HepG2 (cell line): ENCODE measurements at regions not wholly inside any gene's neighbourhood (a gene's known extent, or its start where the extent isn't known, plus 50 kb on each side); places are given as distances from the start of the nearest gene placed in this dataset.

Experiments used
- ATAC-seq: fragments of 200-7000 bp; cut with Tn5 transposase; 3 replicates; pipeline ENCODE4 v1.9.1; 2020; ENCODE audit warnings: mild to moderate bottlenecking, moderate library complexity
- BruUV-seq: library from RNA; stranded (reverse); fragments of 400-500 nt; replicated peaks from 2 replicates; lab custom pipeline; 2021; lab: Mats Ljungman, UMichigan
- CTCF ChIA-PET: fragments of 300-600 bp; formaldehyde crosslinking; extraction: SDS; loops from one replicate; lab custom pipeline; 2021; ENCODE audit warnings: low total read pairs, inconsistent platforms, low intra/inter-chr PET ratio; lab: Yijun Ruan, JAX
- POLR2A ChIA-PET: fragments of 350-600 bp; sonication (Branson Sonifier 250); formaldehyde crosslinking; loops from one replicate; lab custom pipeline; 2020; ENCODE audit warnings: antibody characterized with exemption, inconsistent platforms; lab: Yijun Ruan, JAX
- DNase-seq: peaks from one replicate; pipeline ENCODE4 v3.0.0-alpha.2; 2015; ENCODE audit warnings: low spot score
- FAIRE-seq: peaks from 3 replicates; lab custom pipeline; 2011; peaks lifted over from hg19 to GRCh38; lab: Jason Lieb, UNC
- H2AFZ ChIP-seq: one replicate; pipeline ENCODE4 v1.6.1; 2011; ENCODE audit warnings: low read length, inconsistent platforms
- H3K27ac ChIP-seq: fragments of 300-600 bp; 3 replicates; pipeline ENCODE4 v1.8.0; 2011; ENCODE audit warnings: mixed run types, mild to moderate bottlenecking, mixed read lengths, low read length, inconsistent platforms; ENCODE audit not compliant: insufficient read depth; ENCODE audit errors: extremely low read length
- H3K27me3 ChIP-seq, 2 experiments: fragments of 200-600 bp in 1 of 2; 2 replicates in 1 of 2; 3 replicates in 1 of 2; pipeline versions ENCODE4 v1.6.0 to v1.8.0; 2011; ENCODE audit warnings: low read length in 2 of 2, mild to moderate bottlenecking in 2 of 2, moderate library complexity in 2 of 2, inconsistent platforms in 1 of 2; ENCODE audit not compliant: insufficient read depth in 2 of 2, control insufficient read depth in 1 of 2
- H3K36me3 ChIP-seq, 2 experiments: fragments of 200-600 bp in 1 of 2; replicated peaks in 1 of 2; 2 replicates in 1 of 2; 3 replicates in 1 of 2; pipeline versions ENCODE4 v1.5.1 to v1.8.0; 2011; ENCODE audit warnings: low read length in 2 of 2, inconsistent platforms in 1 of 2; ENCODE audit not compliant: insufficient read depth in 2 of 2, control insufficient read depth in 1 of 2
- H3K4me1 ChIP-seq: 2 replicates; pipeline ENCODE4 v1.5.1; 2012; ENCODE audit warnings: low read length, inconsistent platforms; ENCODE audit not compliant: insufficient read depth
- H3K4me2 ChIP-seq: 2 replicates; pipeline ENCODE4 v1.6.0; 2011; ENCODE audit warnings: low read depth, low read length, inconsistent platforms
- H3K4me3 ChIP-seq, 3 experiments: fragments of 200-600 bp in 1 of 3; sonication (generic), shearing (Covaris generic) in 1 of 3; replicated peaks in 1 of 3; 2 replicates each; pipeline ENCODE4 v1.5.1; 2011 to 2016; ENCODE audit warnings: low read length in 3 of 3, inconsistent platforms in 2 of 3, low read depth in 2 of 3, mild to moderate bottlenecking in 2 of 3, control low read depth in 1 of 3, mixed read lengths in 1 of 3; ENCODE audit not compliant: insufficient read depth in 1 of 3
- H3K79me2 ChIP-seq: one replicate; pipeline ENCODE4 v1.6.1; 2011; ENCODE audit warnings: low read length, inconsistent platforms; ENCODE audit not compliant: insufficient read depth
- H3K9ac ChIP-seq: 2 replicates; pipeline ENCODE4 v1.6.0; 2011; ENCODE audit warnings: mild to moderate bottlenecking, low read depth, low read length, inconsistent platforms; ENCODE audit not compliant: insufficient read depth
- H3K9me3 ChIP-seq: 2 replicates; pipeline ENCODE4 v1.5.1; 2012; ENCODE audit warnings: mild to moderate bottlenecking, low read length
- H4K20me1 ChIP-seq: 2 replicates; pipeline ENCODE4 v1.6.0; 2011; ENCODE audit warnings: inconsistent platforms, mild to moderate bottlenecking, low read length, moderate library complexity; ENCODE audit not compliant: insufficient read depth
- CEBPG ChIP-seq: IDR thresholded peaks from 2 replicates; pipeline ENCODE4 v1.6.1; 2016
- HIVEP1 ChIP-seq: sonication (generic); formaldehyde crosslinking; IDR thresholded peaks from 2 replicates; pipeline ENCODE4 v1.4.0; 2020; ENCODE audit warnings: mild to moderate bottlenecking, missing genetic modification reagents
- HMGA1 ChIP-seq: sonication (generic); formaldehyde crosslinking; conservative IDR thresholded peaks from 2 replicates; pipeline ENCODE4 v1.4.0; 2020; ENCODE audit warnings: missing genetic modification reagents
- SMYD3 ChIP-seq: sonication (generic); formaldehyde crosslinking; IDR thresholded peaks from 2 replicates; pipeline ENCODE4 v1.8.1; 2023; ENCODE audit warnings: mild to moderate bottlenecking, missing genetic modification reagents
- ZNF746 ChIP-seq: sonication (generic); formaldehyde crosslinking; IDR thresholded peaks from 2 replicates; pipeline ENCODE4 v1.8.0; 2022; ENCODE audit warnings: mild to moderate bottlenecking, missing genetic modification reagents
- ZNF879 ChIP-seq: sonication (generic); formaldehyde crosslinking; IDR thresholded peaks from 2 replicates; pipeline ENCODE4 v1.8.1; 2023; ENCODE audit warnings: missing genetic modification reagents
- WGBS: methylation state at CpG from one replicate; pipeline ENCODE4 v1.1.6; 2017; ENCODE audit warnings: low lambda C conversion rate; 5-methylcytosine and 5-hydroxymethylcytosine counted together
- in situ Hi-C: cut with HindIII; loops from 2 replicates; pipeline ENCODE4 v1.10.0; 2017; ENCODE audit warnings: low pct_unique_long_range_greater_than_20kb; ENCODE audit not compliant: extremely low pct_ligation_motif_present
- intact Hi-C: fragments of 100-400 bp; cut with micrococcal nuclease; formaldehyde crosslinking; loops from one replicate; pipeline ENCODE4 v1.10.0; 2022; ENCODE audit not compliant: unreplicated experiment
- TF ChIP-seq, protein P1 (sequence below): sonication (generic); formaldehyde crosslinking; IDR thresholded peaks from 2 replicates; pipeline ENCODE4 v1.4.0; 2020; ENCODE audit warnings: mild to moderate bottlenecking, missing genetic modification reagents
- TF ChIP-seq, protein P2 (sequence below): sonication (generic); formaldehyde crosslinking; IDR thresholded peaks from 2 replicates; pipeline ENCODE4 v1.8.0; 2022; ENCODE audit warnings: missing genetic modification reagents, low read depth, mild to moderate bottlenecking, borderline replicate concordance
- TF ChIP-seq, protein P3 (sequence below): IDR thresholded peaks from 2 replicates; pipeline ENCODE4 v1.6.1; 2016

DNA sequence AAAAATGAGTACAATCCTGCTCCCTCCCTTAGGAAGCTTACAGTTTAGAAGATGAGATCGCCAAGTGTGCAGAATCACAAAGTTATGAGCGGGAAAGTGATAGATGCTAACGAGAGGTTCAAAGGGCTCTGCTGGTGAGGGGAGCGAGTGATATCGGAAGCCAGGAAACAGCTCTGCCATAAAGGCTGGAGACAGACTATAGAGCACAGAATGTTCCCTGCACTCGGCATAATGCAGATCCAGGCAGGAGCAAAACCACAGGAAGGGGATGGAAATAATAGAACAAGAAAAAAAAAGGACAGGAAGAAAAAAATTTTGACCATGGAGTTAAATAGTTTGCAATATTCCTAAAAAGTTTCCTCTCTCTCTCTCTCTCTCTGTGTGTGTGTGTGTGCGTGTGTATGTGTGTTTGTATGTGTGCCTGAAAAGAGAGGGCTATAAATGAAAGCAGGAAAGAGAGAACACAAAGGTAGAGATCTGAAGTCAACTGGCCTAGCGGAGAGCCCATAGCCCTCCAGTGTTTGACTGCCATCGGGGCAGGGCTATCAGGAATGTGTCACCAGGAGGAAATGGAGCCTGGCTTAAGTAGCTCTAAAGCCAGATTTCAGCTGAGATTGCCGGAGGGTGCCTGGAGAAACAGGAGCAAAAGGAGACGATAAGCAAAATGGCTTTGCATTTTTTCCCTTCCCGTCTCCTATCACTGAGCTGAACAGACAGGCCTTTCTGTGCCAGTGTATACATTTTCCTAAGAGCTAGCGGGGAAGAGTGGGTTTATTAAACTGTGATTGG is 175.8 kb upstream of the LYZL1 start:
- Histone ChIP-seq H3K4me1 (peaks cover 28% of the 10 kb centered on the region), H3K79me2 (no peaks in the 10 kb centered on the region), H2AFZ (peak overlapping the region; percentile 10), H3K27me3 (peaks cover 0 to 2% of the 10 kb centered on the region in 2 experiments; a peak in 2 of 5 replicates), H3K9ac (no peak overlapping the region), H3K4me3 (no peak overlapping the region), H4K20me1 (no peaks in the 10 kb centered on the region), H3K36me3 (no peaks in the 10 kb centered on the region), H3K9me3 (peaks cover 6% of the 10 kb centered on the region), H3K27ac (no peak overlapping the region), H3K4me2 (no peak overlapping the region)
- ChIA-PET CTCF (no interaction called here), POLR2A (no interaction called here)
- intact Hi-C loops (no loop called here), in situ Hi-C loops (no loop called here)
- DNase-seq = no peak
- ATAC-seq = no peak
- 73% methylated on average over 12 of the region's 13 CpGs for WGBS
- no TSS peak for BruUV-seq
- TF ChIP-seq HMGA1 (CRISPR knock-in tag) = no peak
- no peak for TF ChIP-seq ZNF746 (CRISPR knock-in tag)
- no peak for TF ChIP-seq ZNF879
- TF ChIP-seq, protein P1, sequence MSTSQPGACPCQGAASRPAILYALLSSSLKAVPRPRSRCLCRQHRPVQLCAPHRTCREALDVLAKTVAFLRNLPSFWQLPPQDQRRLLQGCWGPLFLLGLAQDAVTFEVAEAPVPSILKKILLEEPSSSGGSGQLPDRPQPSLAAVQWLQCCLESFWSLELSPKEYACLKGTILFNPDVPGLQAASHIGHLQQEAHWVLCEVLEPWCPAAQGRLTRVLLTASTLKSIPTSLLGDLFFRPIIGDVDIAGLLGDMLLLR (CRISPR knock-in tag) = no peak
- TF ChIP-seq, protein P2, sequence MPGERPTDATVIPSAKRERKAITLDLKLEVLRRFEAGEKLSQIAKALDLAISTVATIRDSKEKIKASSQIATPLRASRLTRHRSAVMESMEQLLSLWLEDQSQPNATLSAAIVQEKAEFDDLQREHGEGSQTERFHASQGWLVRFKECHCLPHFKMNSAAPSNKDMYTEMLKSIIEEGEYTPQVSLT = no peak
- no peak for FAIRE-seq

DNA sequence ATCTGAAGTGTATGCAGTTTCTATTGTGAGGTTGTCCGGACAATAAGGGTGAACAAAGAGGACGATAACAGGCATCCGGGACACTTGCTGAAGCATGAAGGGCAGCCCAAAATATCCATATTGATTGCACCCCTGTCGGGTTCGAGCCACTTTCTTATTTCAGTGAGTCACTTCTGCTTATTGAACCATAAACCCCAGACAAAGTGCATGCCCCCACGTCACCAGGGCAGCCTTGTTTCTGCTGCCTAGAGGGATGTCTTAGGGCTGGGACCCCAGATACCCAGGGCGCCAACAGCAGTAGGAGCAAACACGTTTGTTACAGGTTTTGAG is 175.3 kb upstream of the LYZL1 start:
- Histone ChIP-seq H3K9me3 (peaks cover 10% of the 10 kb centered on the region), H3K9ac (no peak overlapping the region), H3K4me3 (no peak overlapping the region), H3K4me2 (no peak overlapping the region), H2AFZ (no peak overlapping the region), H3K36me3 (no peaks in the 10 kb centered on the region), H4K20me1 (no peaks in the 10 kb centered on the region), H3K79me2 (no peaks in the 10 kb centered on the region), H3K4me1 (peaks cover 27% of the 10 kb centered on the region), H3K27ac (no peak overlapping the region), H3K27me3 (peaks cover 0 to 2% of the 10 kb centered on the region in 2 experiments; a peak in 2 of 5 replicates)
- whole genome bisulfite sequencing = 51% methylated on average over 8 of the region's 8 CpGs
- ATAC-seq (no peak), FAIRE-seq (no peak), DNase-seq (no peak)
- in situ Hi-C loops (no loop called here), intact Hi-C loops (no loop called here)
- TF ChIP-seq HIVEP1 (CRISPR knock-in tag) = no peak
- no peak for TF ChIP-seq CEBPG (CRISPR knock-in tag)
- TF ChIP-seq SMYD3 (CRISPR knock-in tag) = no peak
- TF ChIP-seq, protein P3, sequence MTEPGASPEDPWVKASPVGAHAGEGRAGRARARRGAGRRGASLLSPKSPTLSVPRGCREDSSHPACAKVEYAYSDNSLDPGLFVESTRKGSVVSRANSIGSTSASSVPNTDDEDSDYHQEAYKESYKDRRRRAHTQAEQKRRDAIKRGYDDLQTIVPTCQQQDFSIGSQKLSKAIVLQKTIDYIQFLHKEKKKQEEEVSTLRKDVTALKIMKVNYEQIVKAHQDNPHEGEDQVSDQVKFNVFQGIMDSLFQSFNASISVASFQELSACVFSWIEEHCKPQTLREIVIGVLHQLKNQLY = no peak
- no TSS peak for BruUV-seq
- ChIA-PET CTCF (no interaction called here), POLR2A (no interaction called here)
